Nephron progenitor cell (in vitro differentiated cells): ENCODE measurements at regions not wholly inside any gene's neighbourhood (a gene's known extent, or its start where the extent isn't known, plus 50 kb on each side); places are given as distances from the start of the nearest gene placed in this dataset.

Experiments
- DNase-seq: peaks from one replicate; pipeline ENCODE4 v3.0.0; 2021
- H3K27ac Mint-ChIP-seq: 2 replicates; pipeline ENCODE4 v1.8.0; 2021; ENCODE audit warnings: mild to moderate bottlenecking, moderate library complexity, mixed read lengths
- H3K27me3 Mint-ChIP-seq: 2 replicates; pipeline ENCODE4 v1.8.0; 2021; ENCODE audit warnings: mild to moderate bottlenecking, low read depth, mixed read lengths; ENCODE audit not compliant: poor library complexity
- H3K36me3 Mint-ChIP-seq: 2 replicates; pipeline ENCODE4 v1.8.0; 2021; ENCODE audit warnings: low read depth, mixed read lengths
- H3K4me1 Mint-ChIP-seq: 2 replicates; pipeline ENCODE4 v1.8.0; 2021; ENCODE audit warnings: mixed read lengths
- H3K4me3 Mint-ChIP-seq: 2 replicates; pipeline ENCODE4 v1.8.0; 2021; ENCODE audit warnings: mild to moderate bottlenecking, moderate library complexity, mixed read lengths
- H3K9me3 Mint-ChIP-seq: 2 replicates; pipeline ENCODE4 v1.8.0; 2021; ENCODE audit warnings: mild to moderate bottlenecking, moderate library complexity, mixed read lengths
- CTCF ChIP-seq: fragments of 200-600 bp; sonication (generic); IDR thresholded peaks from 2 replicates; pipeline ENCODE4 v1.5.0; 2021; ENCODE audit warnings: antibody characterized with exemption

- no peak overlapping the region for H3K4me3 Mint-ChIP-seq
- no peak for TF ChIP-seq CTCF
- H3K4me1 Mint-ChIP-seq = peaks cover 29% of the 10 kb centered on the region
- H3K36me3 Mint-ChIP-seq = peaks cover 6% of the 10 kb centered on the region
- H3K9me3 Mint-ChIP-seq = peaks cover 14% of the 10 kb centered on the region
- H3K27me3 Mint-ChIP-seq = no peaks in the 10 kb centered on the region
- no peak for DNase-seq
- no peak overlapping the region for H3K27ac Mint-ChIP-seq
Measured at GRCh38 chr1:29860056-29860455, 623.7 kb downstream of the PTPRU start.

- Mint-ChIP-seq H3K27me3 (no peaks in the 10 kb centered on the region), H3K4me3 (no peak overlapping the region), H3K27ac (no peak overlapping the region), H3K4me1 (peaks cover 30% of the 10 kb centered on the region), H3K36me3 (peaks cover 6% of the 10 kb centered on the region), H3K9me3 (peaks cover 14% of the 10 kb centered on the region)
- TF ChIP-seq CTCF = no peak
- DNase-seq = no peak
Measured at GRCh38 chr1:29859126-29859525, 622.8 kb downstream of the PTPRU start.

- Mint-ChIP-seq H3K27ac (no peak overlapping the region), H3K9me3 (peaks cover 14% of the 10 kb centered on the region), H3K4me3 (no peak overlapping the region), H3K36me3 (peaks cover 6% of the 10 kb centered on the region), H3K4me1 (peaks cover 30% of the 10 kb centered on the region), H3K27me3 (no peaks in the 10 kb centered on the region)
- no peak for DNase-seq
- no peak for TF ChIP-seq CTCF
Measured at GRCh38 chr1:29858646-29859045, 622.3 kb downstream of the PTPRU start.

- H3K4me1 Mint-ChIP-seq = peaks cover 35% of the 10 kb centered on the region
- H3K9me3 Mint-ChIP-seq = peaks cover 12% of the 10 kb centered on the region
- TF ChIP-seq CTCF = no peak
- no peak overlapping the region for H3K4me3 Mint-ChIP-seq
- H3K36me3 Mint-ChIP-seq = peaks cover 6% of the 10 kb centered on the region
- peaks cover 4% of the 10 kb centered on the region for H3K27me3 Mint-ChIP-seq
- DNase-seq = peak; percentile 21
- no peak overlapping the region for H3K27ac Mint-ChIP-seq
Measured at GRCh38 chr1:29856340-29857114, 620.2 kb downstream of the PTPRU start.

- Mint-ChIP-seq H3K36me3 (no peaks in the 10 kb centered on the region), H3K4me3 (no peak overlapping the region), H3K9me3 (peaks cover 3% of the 10 kb centered on the region), H3K27ac (no peak overlapping the region), H3K27me3 (peaks cover 4% of the 10 kb centered on the region), H3K4me1 (peaks cover 35% of the 10 kb centered on the region)
- no peak for DNase-seq
- TF ChIP-seq CTCF = no peak
Measured at GRCh38 chr1:29855561-29856160, 619.3 kb downstream of the PTPRU start.
